ENCODE measurements at regions not wholly inside any gene's neighbourhood (a gene's known extent, or its start where the extent isn't known, plus 50 kb on each side); places are given as distances from the start of the nearest gene placed in this dataset.

DNA sequence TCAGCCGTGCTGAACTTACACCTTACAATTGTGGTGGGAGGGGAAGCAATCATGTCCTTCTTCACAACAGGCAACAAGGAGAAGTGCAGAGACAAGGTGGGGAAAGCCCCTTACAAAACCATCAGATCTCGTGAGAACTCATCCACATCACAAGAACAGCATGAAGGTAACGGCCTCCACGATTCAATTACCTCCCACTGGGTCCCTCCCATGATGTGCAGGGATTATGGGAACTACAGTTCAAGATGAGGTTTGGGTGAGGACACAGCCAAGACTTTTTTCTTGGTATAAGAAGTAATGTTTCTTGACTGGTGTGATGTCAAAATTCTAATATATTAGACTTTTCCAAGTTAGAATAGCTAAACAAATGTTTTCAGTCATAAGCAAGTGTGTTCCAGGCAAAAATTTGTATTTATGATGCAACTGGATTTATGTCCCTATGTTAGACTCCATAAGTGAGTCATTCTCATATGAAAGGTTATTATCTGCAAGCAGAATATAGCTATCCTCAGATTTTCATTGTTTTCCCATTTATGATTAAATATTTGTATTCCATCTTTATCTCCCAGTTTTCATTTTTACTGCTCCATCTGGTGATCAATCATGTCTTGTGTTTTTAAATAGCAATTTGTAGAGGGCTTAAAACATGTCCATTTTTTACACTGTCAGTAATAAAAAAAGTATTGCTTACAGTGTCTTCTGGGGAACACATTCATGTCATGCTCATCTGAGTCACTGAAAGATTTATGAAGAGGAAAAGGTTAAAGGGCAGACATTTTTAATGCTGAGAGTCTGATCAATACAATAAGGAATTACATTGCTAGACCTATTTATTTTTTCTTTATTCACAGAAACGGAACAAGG lies 995.2 kb upstream of the CDH2 start:
- Histone ChIP-seq H3K9me2 (replicated peaks; ENCODE audit: control insufficient read depth, low read length) (no peaks in the 10 kb centered on the region), H3K79me2 (ENCODE audit: control insufficient read depth, low read length) (no peaks in the 10 kb centered on the region), H3K4me1 (ENCODE audit: control insufficient read depth, low read length) (no peaks in the 10 kb centered on the region), H3F3A (ENCODE audit: control insufficient read depth, insufficient read depth) (no peaks in the 10 kb centered on the region), H3K4me3 (ENCODE audit: low read length) (no peak overlapping the region), H4K20me1 (ENCODE audit: control insufficient read depth, insufficient read depth, low read depth, low read length) (no peaks in the 10 kb centered on the region), H3K9me3 (ENCODE audit: control insufficient read depth, insufficient read depth, low read length) (no peaks in the 10 kb centered on the region), H3K4me2 (ENCODE audit: low read length) (no peak overlapping the region), H3K27me3 (ENCODE audit: control insufficient read depth, low read length) (no peaks in the 10 kb centered on the region), H3K36me3 (ENCODE audit: control insufficient read depth, low read length) (no peaks in the 10 kb centered on the region), H3K27ac (ENCODE audit: low read depth, low read length) (no peak overlapping the region)
- TF ChIP-seq, protein P1, sequence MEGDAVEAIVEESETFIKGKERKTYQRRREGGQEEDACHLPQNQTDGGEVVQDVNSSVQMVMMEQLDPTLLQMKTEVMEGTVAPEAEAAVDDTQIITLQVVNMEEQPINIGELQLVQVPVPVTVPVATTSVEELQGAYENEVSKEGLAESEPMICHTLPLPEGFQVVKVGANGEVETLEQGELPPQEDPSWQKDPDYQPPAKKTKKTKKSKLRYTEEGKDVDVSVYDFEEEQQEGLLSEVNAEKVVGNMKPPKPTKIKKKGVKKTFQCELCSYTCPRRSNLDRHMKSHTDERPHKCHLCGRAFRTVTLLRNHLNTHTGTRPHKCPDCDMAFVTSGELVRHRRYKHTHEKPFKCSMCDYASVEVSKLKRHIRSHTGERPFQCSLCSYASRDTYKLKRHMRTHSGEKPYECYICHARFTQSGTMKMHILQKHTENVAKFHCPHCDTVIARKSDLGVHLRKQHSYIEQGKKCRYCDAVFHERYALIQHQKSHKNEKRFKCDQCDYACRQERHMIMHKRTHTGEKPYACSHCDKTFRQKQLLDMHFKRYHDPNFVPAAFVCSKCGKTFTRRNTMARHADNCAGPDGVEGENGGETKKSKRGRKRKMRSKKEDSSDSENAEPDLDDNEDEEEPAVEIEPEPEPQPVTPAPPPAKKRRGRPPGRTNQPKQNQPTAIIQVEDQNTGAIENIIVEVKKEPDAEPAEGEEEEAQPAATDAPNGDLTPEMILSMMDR (IDR thresholded peaks at IDR 0.05; ENCODE audit: low read depth, low read length, poor library complexity, severe bottlenecking): no peak
- TF ChIP-seq EZH2phosphoT487 (IDR thresholded peaks at IDR 0.05; ENCODE audit: borderline replicate concordance, low read length): no peak

DNA sequence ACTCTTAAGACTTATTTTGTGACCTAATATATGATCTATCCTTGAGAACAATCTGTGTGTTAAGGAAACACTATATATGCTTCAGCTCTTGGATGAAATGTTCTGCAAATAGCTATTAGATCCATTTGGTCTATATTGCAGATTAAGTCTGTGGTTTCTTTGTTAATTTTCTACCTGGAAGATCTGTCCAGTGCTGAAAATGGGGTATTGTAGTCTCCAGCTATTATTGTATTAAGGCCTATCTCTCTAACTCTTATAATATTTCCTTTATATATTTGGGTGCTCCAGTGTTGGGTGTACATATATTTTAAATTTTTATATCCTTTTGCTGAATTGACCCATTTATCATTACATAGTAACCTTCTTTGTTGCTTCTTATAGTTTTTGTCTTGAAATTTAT lies 992.7 kb upstream of the CDH2 start:
- H4K20me1 ChIP-seq (ENCODE audit: control insufficient read depth, insufficient read depth, low read depth, low read length): no peaks in the 10 kb centered on the region
- no peak overlapping the region for H3K27ac ChIP-seq (ENCODE audit: low read depth, low read length)
- no peaks in the 10 kb centered on the region for H3K4me1 ChIP-seq (ENCODE audit: control insufficient read depth, low read length)
- H3K36me3 ChIP-seq (ENCODE audit: control insufficient read depth, low read length): no peaks in the 10 kb centered on the region
- no peaks in the 10 kb centered on the region for H3K79me2 ChIP-seq (ENCODE audit: control insufficient read depth, low read length)
- H3F3A ChIP-seq (ENCODE audit: control insufficient read depth, insufficient read depth): no peaks in the 10 kb centered on the region
- no peak overlapping the region for H3K4me3 ChIP-seq (ENCODE audit: low read length)
- H3K9me2 ChIP-seq (replicated peaks; ENCODE audit: control insufficient read depth, low read length): no peaks in the 10 kb centered on the region
- no peak for TF ChIP-seq EZH2phosphoT487 (IDR thresholded peaks at IDR 0.05; ENCODE audit: borderline replicate concordance, low read length)
- TF ChIP-seq, protein P1 (IDR thresholded peaks at IDR 0.05; ENCODE audit: low read depth, low read length, poor library complexity, severe bottlenecking): no peak
- H3K9me3 ChIP-seq (ENCODE audit: control insufficient read depth, insufficient read depth, low read length): no peaks in the 10 kb centered on the region
- H3K4me2 ChIP-seq (ENCODE audit: low read length): no peak overlapping the region
- H3K27me3 ChIP-seq (ENCODE audit: control insufficient read depth, low read length): no peaks in the 10 kb centered on the region

DNA sequence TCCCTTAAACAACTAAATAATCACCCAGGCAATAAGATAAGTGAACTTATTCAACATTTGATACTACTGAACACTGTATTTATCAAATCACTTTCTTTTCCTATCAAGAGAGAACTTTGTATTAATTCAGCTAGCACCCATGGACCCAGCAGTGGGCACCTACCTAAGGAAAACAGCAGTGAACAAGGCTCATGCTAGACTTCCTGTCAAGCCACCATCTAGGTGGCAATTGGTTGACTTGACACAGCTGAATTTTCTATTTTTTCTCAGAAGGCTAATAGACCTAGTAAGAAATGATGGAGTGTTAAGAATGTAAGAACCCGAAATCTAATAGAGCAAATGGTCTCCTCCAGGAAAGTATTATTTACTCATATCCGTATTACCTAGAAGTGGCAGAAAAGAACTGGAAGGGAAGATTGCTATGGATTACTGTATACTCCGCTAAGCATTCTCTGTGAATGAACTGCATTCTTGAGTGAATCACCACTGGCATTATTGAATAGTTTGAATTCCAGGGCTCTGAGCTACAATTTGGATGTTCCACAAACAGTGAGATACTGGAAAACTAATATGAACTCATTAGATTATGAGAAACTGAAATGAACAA lies 988.2 kb upstream of the CDH2 start:
- Histone ChIP-seq H3K79me2 (ENCODE audit: control insufficient read depth, low read length) (no peaks in the 10 kb centered on the region), H3K36me3 (ENCODE audit: control insufficient read depth, low read length) (no peaks in the 10 kb centered on the region), H3K9me2 (replicated peaks; ENCODE audit: control insufficient read depth, low read length) (no peaks in the 10 kb centered on the region), H3K27ac (ENCODE audit: low read depth, low read length) (no peak overlapping the region), H3K27me3 (ENCODE audit: control insufficient read depth, low read length) (no peaks in the 10 kb centered on the region), H3K4me1 (ENCODE audit: control insufficient read depth, low read length) (no peaks in the 10 kb centered on the region), H3K4me3 (ENCODE audit: low read length) (no peak overlapping the region), H4K20me1 (ENCODE audit: control insufficient read depth, insufficient read depth, low read depth, low read length) (no peaks in the 10 kb centered on the region), H3K9me3 (ENCODE audit: control insufficient read depth, insufficient read depth, low read length) (no peaks in the 10 kb centered on the region), H3F3A (ENCODE audit: control insufficient read depth, insufficient read depth) (no peaks in the 10 kb centered on the region), H3K4me2 (ENCODE audit: low read length) (no peak overlapping the region)
- TF ChIP-seq EZH2phosphoT487 (IDR thresholded peaks at IDR 0.05; ENCODE audit: borderline replicate concordance, low read length): no peak
- TF ChIP-seq, protein P1 (IDR thresholded peaks at IDR 0.05; ENCODE audit: low read depth, low read length, poor library complexity, severe bottlenecking): no peak

Data from DOHH2 (cell line).